ENCODE measurements at regions not wholly inside any gene's neighbourhood (a gene's known extent, or its start where the extent isn't known, plus 50 kb on each side); places are given as distances from the start of the nearest gene placed in this dataset.

DNA sequence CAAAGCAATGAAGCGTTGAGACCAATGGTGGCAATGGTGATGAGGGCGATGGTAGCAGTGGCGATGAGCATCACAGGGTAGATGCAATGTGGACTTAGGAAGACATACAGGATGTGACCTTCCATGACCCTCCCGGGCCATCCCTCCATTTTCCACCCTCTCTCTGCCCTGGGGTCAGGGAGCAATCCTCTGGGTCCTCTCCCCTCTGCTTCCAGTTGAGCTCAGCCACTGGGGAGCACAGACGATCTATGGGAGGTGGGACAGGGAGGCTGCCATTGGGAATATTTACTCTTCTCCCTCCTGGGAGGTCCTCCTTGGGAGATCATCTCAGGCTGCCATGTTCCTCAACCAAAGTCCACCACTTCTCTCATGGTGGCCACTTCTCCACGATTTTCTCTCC, 260.7 kb upstream of the FOXF1 start:
- TF ChIP-seq, protein P1, sequence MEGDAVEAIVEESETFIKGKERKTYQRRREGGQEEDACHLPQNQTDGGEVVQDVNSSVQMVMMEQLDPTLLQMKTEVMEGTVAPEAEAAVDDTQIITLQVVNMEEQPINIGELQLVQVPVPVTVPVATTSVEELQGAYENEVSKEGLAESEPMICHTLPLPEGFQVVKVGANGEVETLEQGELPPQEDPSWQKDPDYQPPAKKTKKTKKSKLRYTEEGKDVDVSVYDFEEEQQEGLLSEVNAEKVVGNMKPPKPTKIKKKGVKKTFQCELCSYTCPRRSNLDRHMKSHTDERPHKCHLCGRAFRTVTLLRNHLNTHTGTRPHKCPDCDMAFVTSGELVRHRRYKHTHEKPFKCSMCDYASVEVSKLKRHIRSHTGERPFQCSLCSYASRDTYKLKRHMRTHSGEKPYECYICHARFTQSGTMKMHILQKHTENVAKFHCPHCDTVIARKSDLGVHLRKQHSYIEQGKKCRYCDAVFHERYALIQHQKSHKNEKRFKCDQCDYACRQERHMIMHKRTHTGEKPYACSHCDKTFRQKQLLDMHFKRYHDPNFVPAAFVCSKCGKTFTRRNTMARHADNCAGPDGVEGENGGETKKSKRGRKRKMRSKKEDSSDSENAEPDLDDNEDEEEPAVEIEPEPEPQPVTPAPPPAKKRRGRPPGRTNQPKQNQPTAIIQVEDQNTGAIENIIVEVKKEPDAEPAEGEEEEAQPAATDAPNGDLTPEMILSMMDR (IDR thresholded peaks at IDR 0.05), result no peak
- TF ChIP-seq EZH2 (IDR thresholded peaks at IDR 0.05) (no peak), EZH2phosphoT487 (IDR thresholded peaks at IDR 0.05) (no peak)

Data from neural progenitor cell (in vitro differentiated cells).